CD14-positive monocyte (primary cell): ENCODE measurements at regions not wholly inside any gene's neighbourhood (a gene's known extent, or its start where the extent isn't known, plus 50 kb on each side); places are given as distances from the start of the nearest gene placed in this dataset.

Experiments
- DNase-seq, 3 donors: peaks; one replicate each; pipeline ENCODE4 v3.0.0-alpha.2; 2011 to 2022
- H2AFZ ChIP-seq: 2 replicates; pipeline ENCODE4 v1.6.0; 2012; ENCODE audit warnings: mild to moderate bottlenecking, low read depth, low read length, inconsistent platforms; ENCODE audit not compliant: insufficient read depth, poor library complexity, severe bottlenecking
- H3K27ac ChIP-seq, 2 donors: 1 replicate in 1 of 2; 2 replicates in 1 of 2; pipeline ENCODE4 v1.5.1; 2012 to 2013; ENCODE audit warnings: low read length in 2 of 2, control low read depth in 1 of 2, inconsistent platforms in 1 of 2, low read depth in 1 of 2, mild to moderate bottlenecking in 1 of 2
- H3K27me3 ChIP-seq, 2 donors: one replicate each; pipeline versions ENCODE4 v1.6.0 to v1.6.1; 2011 to 2013; ENCODE audit warnings: low read length in 2 of 2; ENCODE audit not compliant: control insufficient read depth in 2 of 2, insufficient read depth in 2 of 2
- H3K36me3 ChIP-seq, 2 donors: replicated peaks in 1 of 2; 1 replicate in 1 of 2; 2 replicates in 1 of 2; pipeline versions ENCODE4 v1.5.1 to v1.6.1; 2012 to 2013; ENCODE audit warnings: low read length in 2 of 2, control low read depth in 1 of 2, inconsistent platforms in 1 of 2, mild to moderate bottlenecking in 1 of 2; ENCODE audit not compliant: insufficient read depth in 2 of 2, control insufficient read depth in 1 of 2
- H3K4me1 ChIP-seq, 2 donors: 1 replicate in 1 of 2; 2 replicates in 1 of 2; pipeline versions ENCODE4 v1.5.1 to v1.6.1; 2012 to 2013; ENCODE audit warnings: low read length in 2 of 2, control low read depth in 1 of 2, inconsistent platforms in 1 of 2, mild to moderate bottlenecking in 1 of 2, moderate library complexity in 1 of 2; ENCODE audit not compliant: insufficient read depth in 2 of 2, control insufficient read depth in 1 of 2
- H3K4me2 ChIP-seq: replicated peaks from 2 replicates; pipeline ENCODE3; 2012; ENCODE audit warnings: low read length, moderate library complexity, mild to moderate bottlenecking; ENCODE audit not compliant: poor library complexity, severe bottlenecking; ENCODE audit errors: extremely low read depth
- H3K4me3 ChIP-seq, 3 experiments: fragments of 200-600 bp in 1 of 3; sonication (generic) in 1 of 3; replicated peaks in 1 of 3; 1 replicate in 2 of 3; 2 replicates in 1 of 3; pipeline ENCODE4 v1.5.1; 2011 to 2013; ENCODE audit warnings: low read length in 3 of 3, mild to moderate bottlenecking in 3 of 3, control low read depth in 2 of 3, low read depth in 2 of 3, inconsistent platforms in 1 of 3, moderate library complexity in 1 of 3
- H3K79me2 ChIP-seq: 2 replicates; pipeline ENCODE4 v1.6.0; 2012; ENCODE audit warnings: mild to moderate bottlenecking, control low read depth, inconsistent platforms, low read length, moderate library complexity; ENCODE audit not compliant: insufficient read depth
- H3K9ac ChIP-seq: 2 replicates; pipeline ENCODE4 v1.6.0; 2017; ENCODE audit warnings: low read length, mild to moderate bottlenecking; ENCODE audit not compliant: insufficient read depth, poor library complexity, severe bottlenecking
- H3K9me3 ChIP-seq, 2 donors: replicated peaks in 1 of 2; 1 replicate in 1 of 2; 2 replicates in 1 of 2; pipeline versions ENCODE4 v1.5.1 to v1.6.1; 2012 to 2013; ENCODE audit warnings: low read length in 2 of 2, control low read depth in 1 of 2; ENCODE audit not compliant: control insufficient read depth in 1 of 2, insufficient read depth in 1 of 2
- H4K20me1 ChIP-seq: 2 replicates; pipeline ENCODE4 v1.6.0; 2012; ENCODE audit warnings: mild to moderate bottlenecking, low read length, control low read depth, moderate library complexity; ENCODE audit not compliant: insufficient read depth
- H3K27ac Mint-ChIP-seq, 7 donors: one replicate each; pipeline ENCODE4 v1.8.0; 2020; ENCODE audit warnings: mild to moderate bottlenecking in 7 of 7, mixed read lengths in 7 of 7, moderate library complexity in 6 of 7, inconsistent platforms in 2 of 7
- H3K27me3 Mint-ChIP-seq, 3 donors: one replicate each; pipeline ENCODE4 v1.8.0; 2021 to 2022; ENCODE audit warnings: low read depth in 3 of 3, mild to moderate bottlenecking in 3 of 3, mixed read lengths in 3 of 3, moderate library complexity in 3 of 3, inconsistent platforms in 1 of 3
- H3K36me3 Mint-ChIP-seq, 2 donors: one replicate each; pipeline ENCODE4 v1.8.0; 2020; ENCODE audit warnings: mixed read lengths in 2 of 2, inconsistent platforms in 1 of 2, mild to moderate bottlenecking in 1 of 2
- H3K4me1 Mint-ChIP-seq: one replicate; pipeline ENCODE4 v1.8.0; 2020; ENCODE audit warnings: mild to moderate bottlenecking, mixed read lengths
- H3K4me3 Mint-ChIP-seq, 2 donors: one replicate each; pipeline ENCODE4 v1.8.0; 2020; ENCODE audit warnings: mild to moderate bottlenecking in 2 of 2, mixed read lengths in 2 of 2, moderate library complexity in 1 of 2
- H3K9me3 Mint-ChIP-seq, 7 donors: one replicate each; pipeline ENCODE4 v1.8.0; 2020 to 2022; ENCODE audit warnings: mixed read lengths in 7 of 7, mild to moderate bottlenecking in 6 of 7, moderate library complexity in 6 of 7, inconsistent platforms in 2 of 7
- CTCF ChIP-seq: fragments of 200-600 bp; IDR thresholded peaks from one replicate; pipeline ENCODE4 v1.8.0; 2022; ENCODE audit warnings: antibody characterized with exemption, mild to moderate bottlenecking
- WGBS: methylation state at CpG from one replicate; pipeline ENCODE4 v1.1.5; 2013; ENCODE audit warnings: missing lambda C conversion rate; ENCODE audit not compliant: insufficient coverage; 5-methylcytosine and 5-hydroxymethylcytosine counted together
- intact Hi-C, 2 donors: fragments of 100-400 bp; cut with micrococcal nuclease; formaldehyde crosslinking; loops; one replicate each; pipeline versions ENCODE4 v1.15.0 to v1.15.1; 2023

GRCh38 chr7:25671111-25671510, 442.8 kb upstream of the NPVF start:
- TF ChIP-seq CTCF = no peak

GRCh38 chr7:25672496-25672895, 444.2 kb upstream of the NPVF start:
- H3K27me3 ChIP-seq = no peaks in the 10 kb centered on the region
- Mint-ChIP-seq H3K27ac (no peak overlapping the region), H3K9me3 (peaks cover 0 to 1% (median 0%) of the 10 kb centered on the region in 7 donors), H3K4me1 (no peaks in the 10 kb centered on the region), H3K4me3 (no peak overlapping the region), H3K36me3 (no peaks in the 10 kb centered on the region), H3K27me3 (peaks cover 4 to 8% (median 8%) of the 10 kb centered on the region in 3 donors)
- H3K9ac ChIP-seq = no peak overlapping the region
- H3K9me3 ChIP-seq = no peaks in the 10 kb centered on the region
- H2AFZ ChIP-seq = no peak overlapping the region
- no peak for TF ChIP-seq CTCF
- H4K20me1 ChIP-seq = no peaks in the 10 kb centered on the region
- WGBS = 80% methylated on average over 2 of the region's 5 CpGs
- H3K79me2 ChIP-seq = no peaks in the 10 kb centered on the region
- intact Hi-C loops = no loop called here
- no peaks in the 10 kb centered on the region for H3K4me1 ChIP-seq
- no peak overlapping the region for H3K27ac ChIP-seq
- H3K4me2 ChIP-seq = no peak overlapping the region
- H3K4me3 ChIP-seq = no peak overlapping the region
- H3K36me3 ChIP-seq = no peaks in the 10 kb centered on the region
- no peak for DNase-seq

More at GRCh38 chr7:25671111-25671510, 442.8 kb upstream of the NPVF start:
- H3K36me3 Mint-ChIP-seq = no peaks in the 10 kb centered on the region
- Histone ChIP-seq H3K9ac (no peak overlapping the region), H3K79me2 (no peaks in the 10 kb centered on the region), H3K36me3 (no peaks in the 10 kb centered on the region), H3K4me1 (no peaks in the 10 kb centered on the region), H3K9me3 (no peaks in the 10 kb centered on the region), H2AFZ (no peak overlapping the region), H3K4me3 (no peak overlapping the region), H3K4me2 (no peak overlapping the region), H3K27ac (no peak overlapping the region), H3K27me3 (no peaks in the 10 kb centered on the region), H4K20me1 (no peaks in the 10 kb centered on the region)
- WGBS = 100% methylated on average over 6 of the region's 10 CpGs
- H3K4me3 Mint-ChIP-seq = no peak overlapping the region
- intact Hi-C loops = no loop called here
- peaks cover 4 to 10% (median 6%) of the 10 kb centered on the region in 3 donors for H3K27me3 Mint-ChIP-seq
- no peak overlapping the region for H3K27ac Mint-ChIP-seq
- no peak for DNase-seq
- no peaks in the 10 kb centered on the region for H3K4me1 Mint-ChIP-seq
- peaks cover 0 to 1% (median 0%) of the 10 kb centered on the region in 7 donors for H3K9me3 Mint-ChIP-seq
